SK-N-SH treated with all-trans-retinoic acid at 6 μM for 48 hours (cell line): ENCODE measurements at regions not wholly inside any gene's neighbourhood (a gene's known extent, or its start where the extent isn't known, plus 50 kb on each side); places are given as distances from the start of the nearest gene placed in this dataset.

Experiments
- ATAC-seq: fragments of 200-7000 bp; cut with Tn5 transposase; 3 replicates; pipeline ENCODE4 v1.9.1; 2020; ENCODE audit warnings: mild to moderate bottlenecking, moderate library complexity
- ARNTL ChIP-seq: fragments of 450-650 bp; formaldehyde crosslinking; IDR thresholded peaks from 2 replicates; pipeline ENCODE4 v1.5.0; 2020; ENCODE audit warnings: low read depth, mild to moderate bottlenecking, moderate library complexity, borderline replicate concordance
- BACH2 ChIP-seq: fragments of 250-450 bp; sonication (Bioruptor Pico); IDR thresholded peaks from 2 replicates; pipeline ENCODE4 v1.9.0; 2021; ENCODE audit warnings: mild to moderate bottlenecking, borderline replicate concordance
- CSDC2 ChIP-seq: fragments of 250-450 bp; sonication (Bioruptor Pico); IDR thresholded peaks from 2 replicates; pipeline ENCODE4 v1.5.0; 2020; ENCODE audit warnings: mild to moderate bottlenecking, moderate library complexity
- ESRRG ChIP-seq: fragments of 250-450 bp; sonication (Bioruptor Pico); IDR thresholded peaks from 2 replicates; pipeline ENCODE4 v1.6.1; 2021; ENCODE audit warnings: mild to moderate bottlenecking
- GLIS3 ChIP-seq: fragments of 250-450 bp; sonication (Bioruptor Pico); IDR thresholded peaks from 2 replicates; pipeline ENCODE4 v1.5.0; 2020; ENCODE audit warnings: mild to moderate bottlenecking, moderate library complexity
- ISL1 ChIP-seq: fragments of 250-450 bp; sonication (Bioruptor Pico); IDR thresholded peaks from 2 replicates; pipeline ENCODE4 v2.1.2; 2022; ENCODE audit warnings: mild to moderate bottlenecking, moderate library complexity
- OSR1 ChIP-seq: fragments of 250-450 bp; sonication (Bioruptor Pico); IDR thresholded peaks from 2 replicates; pipeline ENCODE4 v1.8.0; 2022; ENCODE audit warnings: moderate library complexity, mild to moderate bottlenecking, inconsistent platforms
- PATZ1 ChIP-seq: fragments of 250-450 bp; sonication (Bioruptor Pico); IDR thresholded peaks from 2 replicates; pipeline ENCODE4 v1.8.0; 2020; ENCODE audit warnings: mild to moderate bottlenecking, moderate library complexity, borderline replicate concordance
- RARB ChIP-seq: fragments of 250-450 bp; sonication (Bioruptor Pico); IDR thresholded peaks from 2 replicates; pipeline ENCODE4 v1.8.0; 2021; ENCODE audit warnings: mild to moderate bottlenecking, moderate library complexity
- ZC3H10 ChIP-seq: fragments of 250-450 bp; sonication (Bioruptor Pico); IDR thresholded peaks from 2 replicates; pipeline ENCODE4 v1.5.1; 2021; ENCODE audit warnings: mild to moderate bottlenecking, moderate library complexity
- ZFP3 ChIP-seq: fragments of 250-450 bp; sonication (Bioruptor Pico); IDR thresholded peaks from 2 replicates; pipeline ENCODE4 v1.5.0; 2020; ENCODE audit warnings: mild to moderate bottlenecking, moderate library complexity
- ZFP30 ChIP-seq: fragments of 450-650 bp; formaldehyde crosslinking; IDR thresholded peaks from 2 replicates; pipeline ENCODE4 v1.5.0; 2022; ENCODE audit warnings: mild to moderate bottlenecking, moderate library complexity
- ZNF565 ChIP-seq: fragments of 450-650 bp; formaldehyde crosslinking; conservative IDR thresholded peaks from 2 replicates; pipeline ENCODE4 v1.5.0; 2020; ENCODE audit warnings: low read depth, mild to moderate bottlenecking, moderate library complexity
- ZNF8 ChIP-seq: fragments of 450-650 bp; formaldehyde crosslinking; IDR thresholded peaks from 2 replicates; pipeline ENCODE4 v1.5.0; 2020; ENCODE audit warnings: mild to moderate bottlenecking, moderate library complexity
- TF ChIP-seq, protein P1 (sequence below): fragments of 250-450 bp; sonication (Bioruptor Pico); IDR thresholded peaks from 2 replicates; pipeline ENCODE4 v1.5.0; 2020; ENCODE audit warnings: mild to moderate bottlenecking, moderate library complexity
- TF ChIP-seq, protein P2 (sequence below): fragments of 250-450 bp; sonication (Bioruptor Pico); IDR thresholded peaks from 2 replicates; pipeline ENCODE4 v1.5.1; 2020; ENCODE audit warnings: low read depth, mild to moderate bottlenecking, moderate library complexity
- TF ChIP-seq, protein P3 (sequence below): fragments of 250-450 bp; sonication (Bioruptor Pico); IDR thresholded peaks from 2 replicates; pipeline ENCODE4 v1.5.1; 2021; ENCODE audit warnings: mild to moderate bottlenecking, moderate library complexity

- TF ChIP-seq ZNF8 (CRISPR knock-in tag) (no peak), BACH2 (CRISPR knock-in tag) (no peak), PATZ1 (CRISPR knock-in tag) (no peak), ZFP30 (no peak), ZC3H10 (no peak), GLIS3 (CRISPR knock-in tag) (no peak), ZNF565 (CRISPR knock-in tag) (no peak), ZFP3 (CRISPR knock-in tag) (no peak)
- TF ChIP-seq, protein P1, sequence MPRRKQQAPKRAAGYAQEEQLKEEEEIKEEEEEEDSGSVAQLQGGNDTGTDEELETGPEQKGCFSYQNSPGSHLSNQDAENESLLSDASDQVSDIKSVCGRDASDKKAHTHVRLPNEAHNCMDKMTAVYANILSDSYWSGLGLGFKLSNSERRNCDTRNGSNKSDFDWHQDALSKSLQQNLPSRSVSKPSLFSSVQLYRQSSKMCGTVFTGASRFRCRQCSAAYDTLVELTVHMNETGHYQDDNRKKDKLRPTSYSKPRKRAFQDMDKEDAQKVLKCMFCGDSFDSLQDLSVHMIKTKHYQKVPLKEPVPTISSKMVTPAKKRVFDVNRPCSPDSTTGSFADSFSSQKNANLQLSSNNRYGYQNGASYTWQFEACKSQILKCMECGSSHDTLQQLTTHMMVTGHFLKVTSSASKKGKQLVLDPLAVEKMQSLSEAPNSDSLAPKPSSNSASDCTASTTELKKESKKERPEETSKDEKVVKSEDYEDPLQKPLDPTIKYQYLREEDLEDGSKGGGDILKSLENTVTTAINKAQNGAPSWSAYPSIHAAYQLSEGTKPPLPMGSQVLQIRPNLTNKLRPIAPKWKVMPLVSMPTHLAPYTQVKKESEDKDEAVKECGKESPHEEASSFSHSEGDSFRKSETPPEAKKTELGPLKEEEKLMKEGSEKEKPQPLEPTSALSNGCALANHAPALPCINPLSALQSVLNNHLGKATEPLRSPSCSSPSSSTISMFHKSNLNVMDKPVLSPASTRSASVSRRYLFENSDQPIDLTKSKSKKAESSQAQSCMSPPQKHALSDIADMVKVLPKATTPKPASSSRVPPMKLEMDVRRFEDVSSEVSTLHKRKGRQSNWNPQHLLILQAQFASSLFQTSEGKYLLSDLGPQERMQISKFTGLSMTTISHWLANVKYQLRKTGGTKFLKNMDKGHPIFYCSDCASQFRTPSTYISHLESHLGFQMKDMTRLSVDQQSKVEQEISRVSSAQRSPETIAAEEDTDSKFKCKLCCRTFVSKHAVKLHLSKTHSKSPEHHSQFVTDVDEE: no peak
- no peak for ATAC-seq
Measured at GRCh38 chr17:73743518-73744201, 99.4 kb upstream of the SDK2 start.

GRCh38 chr17:73744411-73744810 is 100.2 kb upstream of the SDK2 start:
- no peak for ATAC-seq
- TF ChIP-seq ISL1 (CRISPR knock-in tag) (no peak), ESRRG (CRISPR knock-in tag) (no peak)

GRCh38 chr17:73746314-73747073 is 102.2 kb upstream of the SDK2 start:
- no peak for TF ChIP-seq ZNF8 (CRISPR knock-in tag)
- ATAC-seq: no peak

GRCh38 chr17:73747221-73748002 is 103.2 kb upstream of the SDK2 start:
- ATAC-seq: no peak
- TF ChIP-seq ZFP30 (no peak), ZFP3 (CRISPR knock-in tag) (no peak), ARNTL (no peak), OSR1 (CRISPR knock-in tag) (no peak), BACH2 (CRISPR knock-in tag) (no peak), CSDC2 (CRISPR knock-in tag) (no peak), ISL1 (CRISPR knock-in tag) (no peak), RARB (CRISPR knock-in tag) (no peak)
- TF ChIP-seq, protein P1: no peak
- TF ChIP-seq, protein P2, sequence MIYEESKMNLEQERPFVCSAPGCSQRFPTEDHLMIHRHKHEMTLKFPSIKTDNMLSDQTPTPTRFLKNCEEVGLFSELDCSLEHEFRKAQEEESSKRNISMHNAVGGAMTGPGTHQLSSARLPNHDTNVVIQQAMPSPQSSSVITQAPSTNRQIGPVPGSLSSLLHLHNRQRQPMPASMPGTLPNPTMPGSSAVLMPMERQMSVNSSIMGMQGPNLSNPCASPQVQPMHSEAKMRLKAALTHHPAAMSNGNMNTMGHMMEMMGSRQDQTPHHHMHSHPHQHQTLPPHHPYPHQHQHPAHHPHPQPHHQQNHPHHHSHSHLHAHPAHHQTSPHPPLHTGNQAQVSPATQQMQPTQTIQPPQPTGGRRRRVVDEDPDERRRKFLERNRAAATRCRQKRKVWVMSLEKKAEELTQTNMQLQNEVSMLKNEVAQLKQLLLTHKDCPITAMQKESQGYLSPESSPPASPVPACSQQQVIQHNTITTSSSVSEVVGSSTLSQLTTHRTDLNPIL (CRISPR knock-in tag): no peak
- TF ChIP-seq, protein P3, sequence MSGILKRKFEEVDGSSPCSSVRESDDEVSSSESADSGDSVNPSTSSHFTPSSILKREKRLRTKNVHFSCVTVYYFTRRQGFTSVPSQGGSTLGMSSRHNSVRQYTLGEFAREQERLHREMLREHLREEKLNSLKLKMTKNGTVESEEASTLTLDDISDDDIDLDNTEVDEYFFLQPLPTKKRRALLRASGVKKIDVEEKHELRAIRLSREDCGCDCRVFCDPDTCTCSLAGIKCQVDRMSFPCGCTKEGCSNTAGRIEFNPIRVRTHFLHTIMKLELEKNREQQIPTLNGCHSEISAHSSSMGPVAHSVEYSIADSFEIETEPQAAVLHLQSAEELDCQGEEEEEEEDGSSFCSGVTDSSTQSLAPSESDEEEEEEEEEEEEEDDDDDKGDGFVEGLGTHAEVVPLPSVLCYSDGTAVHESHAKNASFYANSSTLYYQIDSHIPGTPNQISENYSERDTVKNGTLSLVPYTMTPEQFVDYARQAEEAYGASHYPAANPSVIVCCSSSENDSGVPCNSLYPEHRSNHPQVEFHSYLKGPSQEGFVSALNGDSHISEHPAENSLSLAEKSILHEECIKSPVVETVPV (CRISPR knock-in tag): no peak
- TF ChIP-seq, all 23 proteins: peak for 0
